ENCODE measurements at regions not wholly inside any gene's neighbourhood (a gene's known extent, or its start where the extent isn't known, plus 50 kb on each side); places are given as distances from the start of the nearest gene placed in this dataset.

DNA sequence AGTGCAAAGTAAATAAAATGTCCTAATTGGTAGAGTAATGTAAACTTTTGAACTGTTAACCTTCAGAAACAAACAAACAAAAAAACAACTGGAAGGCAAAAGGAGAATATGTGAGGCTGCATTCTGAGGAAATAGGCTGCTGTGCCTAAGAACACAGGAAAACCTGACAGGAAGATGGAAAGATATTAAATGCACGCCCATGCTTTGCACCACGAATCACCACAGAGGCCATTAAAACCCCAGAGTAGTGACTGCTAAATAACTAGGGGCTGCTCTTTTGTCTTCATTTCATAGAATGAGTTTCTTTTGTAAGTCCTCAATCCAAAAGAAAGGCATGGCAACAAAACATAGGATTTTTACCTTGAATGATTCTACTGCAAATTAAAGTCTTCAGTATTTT is 436.0 kb downstream of the RAB38 start:
- TF ChIP-seq, protein P1, sequence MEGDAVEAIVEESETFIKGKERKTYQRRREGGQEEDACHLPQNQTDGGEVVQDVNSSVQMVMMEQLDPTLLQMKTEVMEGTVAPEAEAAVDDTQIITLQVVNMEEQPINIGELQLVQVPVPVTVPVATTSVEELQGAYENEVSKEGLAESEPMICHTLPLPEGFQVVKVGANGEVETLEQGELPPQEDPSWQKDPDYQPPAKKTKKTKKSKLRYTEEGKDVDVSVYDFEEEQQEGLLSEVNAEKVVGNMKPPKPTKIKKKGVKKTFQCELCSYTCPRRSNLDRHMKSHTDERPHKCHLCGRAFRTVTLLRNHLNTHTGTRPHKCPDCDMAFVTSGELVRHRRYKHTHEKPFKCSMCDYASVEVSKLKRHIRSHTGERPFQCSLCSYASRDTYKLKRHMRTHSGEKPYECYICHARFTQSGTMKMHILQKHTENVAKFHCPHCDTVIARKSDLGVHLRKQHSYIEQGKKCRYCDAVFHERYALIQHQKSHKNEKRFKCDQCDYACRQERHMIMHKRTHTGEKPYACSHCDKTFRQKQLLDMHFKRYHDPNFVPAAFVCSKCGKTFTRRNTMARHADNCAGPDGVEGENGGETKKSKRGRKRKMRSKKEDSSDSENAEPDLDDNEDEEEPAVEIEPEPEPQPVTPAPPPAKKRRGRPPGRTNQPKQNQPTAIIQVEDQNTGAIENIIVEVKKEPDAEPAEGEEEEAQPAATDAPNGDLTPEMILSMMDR (IDR thresholded peaks at IDR 0.05; ENCODE audit: low read length), result no peak
- no peak for TF ChIP-seq EZH2 (optimal IDR thresholded peaks at IDR 0.05; ENCODE audit: low read depth, low read length)
- no peak for TF ChIP-seq EZH2phosphoT487 (IDR thresholded peaks at IDR 0.05; ENCODE audit: low read length)

Measured in MM.1S (cell line).